GM19397 (cell line): ENCODE measurements at regions not wholly inside any gene's neighbourhood (a gene's known extent, or its start where the extent isn't known, plus 50 kb on each side); places are given as distances from the start of the nearest gene placed in this dataset.
"Not testable (repeated sequence)": the region's sequence is repeated elsewhere in the genome, so short reads cannot be mapped to it uniquely, and the experiment has no call there.

Experiments
- ATAC-seq: cut with Tn5 transposase; IDR thresholded peaks from one replicate; pipeline ENCODE4 v1.9.1; 2021; ENCODE audit warnings: mild to moderate bottlenecking, moderate library complexity; ENCODE audit not compliant: unreplicated experiment

- no peak for ATAC-seq
These were observed 404.8 kb downstream of the EPHA5 start for GRCh38 chr4:65265526-65265925.

DNA sequence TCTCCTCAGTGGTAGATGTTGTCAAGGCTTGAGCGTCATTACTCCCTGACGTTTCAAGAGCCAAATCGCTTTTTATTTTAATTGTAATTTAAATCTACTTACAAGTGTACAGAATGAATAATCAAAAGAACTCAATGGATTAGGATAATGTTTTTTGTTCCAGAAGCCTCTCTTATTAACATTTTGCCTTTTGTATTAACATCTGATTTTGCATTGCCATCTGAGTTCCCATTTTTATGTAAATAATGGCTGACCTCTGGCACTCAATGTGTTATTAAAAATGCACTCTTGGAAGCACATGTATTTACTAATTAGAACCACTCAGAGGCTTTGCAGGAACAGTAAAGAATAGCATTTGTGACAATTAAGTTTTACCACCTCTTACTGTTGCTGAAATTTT is 411.0 kb downstream of the EPHA5 start:
- no peak for ATAC-seq

GRCh38 chr4:65250916-65251315 is 419.4 kb downstream of the EPHA5 start:
- no peak for ATAC-seq

GRCh38 chr4:65249111-65249510 is 421.2 kb downstream of the EPHA5 start:
- ATAC-seq = no peak

DNA sequence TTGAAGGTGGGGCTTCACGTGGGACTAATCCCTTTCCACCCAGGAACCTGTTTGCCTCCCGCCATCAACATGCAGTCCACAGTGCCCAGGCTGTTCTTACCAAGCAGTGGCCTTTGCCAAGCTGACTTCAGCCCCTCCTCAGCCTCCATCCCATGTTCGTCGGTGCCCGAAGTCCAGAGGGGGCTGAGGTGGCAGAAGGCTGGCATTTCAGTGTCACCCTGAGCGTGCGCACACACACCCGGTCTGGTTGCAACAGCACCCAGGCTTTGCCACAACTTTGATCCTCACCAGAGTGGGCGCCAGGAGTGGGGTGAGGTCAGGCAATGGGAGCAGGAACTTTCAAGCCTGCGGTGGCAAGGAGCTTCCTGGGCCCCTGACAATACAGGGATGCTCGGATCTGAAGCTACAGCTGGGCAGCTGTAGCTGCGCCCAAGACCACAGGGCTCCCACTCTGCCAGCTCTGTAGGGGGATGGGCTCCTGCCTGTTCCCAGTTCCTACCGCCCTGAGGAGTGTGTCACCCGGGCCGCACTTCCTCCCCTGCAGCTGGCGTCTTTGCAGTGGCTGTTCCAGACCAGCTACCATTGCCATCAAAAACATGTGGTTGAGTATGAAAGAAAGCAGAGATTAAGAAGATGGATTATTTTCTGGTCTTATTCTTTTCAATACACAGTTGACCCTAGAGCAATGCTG is 428.0 kb downstream of the EPHA5 start:
- ATAC-seq = no peak

- ATAC-seq = no peak
These were observed 428.9 kb downstream of the EPHA5 start for GRCh38 chr4:65241257-65241997.

DNA sequence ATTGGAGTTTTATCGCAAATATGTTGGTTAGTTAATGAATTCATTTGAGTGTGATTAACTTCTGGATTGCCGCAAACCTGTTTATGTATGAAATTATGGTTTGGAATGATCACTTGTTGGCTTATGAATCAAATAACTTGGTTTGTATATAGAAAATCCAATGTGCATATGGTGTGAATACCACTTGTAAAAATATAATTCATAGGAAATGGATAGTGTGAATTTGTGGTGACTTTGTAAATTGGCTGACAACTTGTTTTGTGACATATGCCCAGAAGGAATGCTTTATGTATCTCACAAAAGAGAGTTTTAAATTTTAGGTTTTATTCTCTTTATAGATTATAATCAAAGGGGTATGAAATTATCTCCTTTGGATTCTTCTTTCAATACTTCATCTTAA is 436.2 kb downstream of the EPHA5 start:
- no peak for ATAC-seq

- ATAC-seq = no peak
These were observed 442.7 kb downstream of the EPHA5 start for GRCh38 chr4:65227628-65228027.

GRCh38 chr4:65223601-65224000 is 446.7 kb downstream of the EPHA5 start:
- no peak for ATAC-seq

GRCh38 chr4:65223074-65223473 is 447.2 kb downstream of the EPHA5 start:
- ATAC-seq = not testable (repeated sequence)

DNA sequence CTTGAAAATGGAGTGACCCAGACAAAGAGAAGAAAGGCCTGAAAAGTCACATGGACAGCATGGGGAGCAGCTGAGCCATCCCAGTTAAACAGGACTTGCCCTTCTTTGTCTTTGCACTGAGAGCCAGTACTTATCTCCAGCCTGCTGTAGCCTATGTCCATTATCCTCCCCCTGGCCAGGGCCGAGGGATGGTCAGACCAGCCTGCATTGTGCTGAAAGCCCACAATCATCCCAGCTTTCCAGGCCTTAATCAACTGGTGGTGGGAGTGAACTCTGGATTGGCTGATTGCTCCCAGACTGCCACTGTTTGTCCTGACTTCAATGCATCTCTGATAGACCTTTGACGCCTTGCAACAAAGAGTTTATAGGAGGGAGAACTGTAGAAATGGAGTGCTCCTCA is 453.1 kb downstream of the EPHA5 start:
- no peak for ATAC-seq

DNA sequence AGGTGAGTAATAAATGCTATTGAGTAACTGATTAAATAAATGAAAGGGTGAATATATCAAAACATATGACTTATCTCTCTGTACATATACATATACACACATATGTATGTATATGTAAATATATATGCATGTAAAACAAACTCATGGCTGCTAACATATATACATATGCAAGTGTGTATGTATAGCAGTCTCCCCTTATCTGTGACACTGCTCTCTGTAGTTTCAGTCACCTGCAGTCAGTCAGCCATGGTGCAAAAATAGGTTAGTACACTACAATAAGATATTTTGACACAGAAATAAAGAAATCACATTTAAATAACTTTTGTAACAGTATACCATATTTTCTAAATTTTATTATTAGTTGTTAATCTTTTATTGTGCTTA is 467.4 kb downstream of the EPHA5 start:
- ATAC-seq = no peak

DNA sequence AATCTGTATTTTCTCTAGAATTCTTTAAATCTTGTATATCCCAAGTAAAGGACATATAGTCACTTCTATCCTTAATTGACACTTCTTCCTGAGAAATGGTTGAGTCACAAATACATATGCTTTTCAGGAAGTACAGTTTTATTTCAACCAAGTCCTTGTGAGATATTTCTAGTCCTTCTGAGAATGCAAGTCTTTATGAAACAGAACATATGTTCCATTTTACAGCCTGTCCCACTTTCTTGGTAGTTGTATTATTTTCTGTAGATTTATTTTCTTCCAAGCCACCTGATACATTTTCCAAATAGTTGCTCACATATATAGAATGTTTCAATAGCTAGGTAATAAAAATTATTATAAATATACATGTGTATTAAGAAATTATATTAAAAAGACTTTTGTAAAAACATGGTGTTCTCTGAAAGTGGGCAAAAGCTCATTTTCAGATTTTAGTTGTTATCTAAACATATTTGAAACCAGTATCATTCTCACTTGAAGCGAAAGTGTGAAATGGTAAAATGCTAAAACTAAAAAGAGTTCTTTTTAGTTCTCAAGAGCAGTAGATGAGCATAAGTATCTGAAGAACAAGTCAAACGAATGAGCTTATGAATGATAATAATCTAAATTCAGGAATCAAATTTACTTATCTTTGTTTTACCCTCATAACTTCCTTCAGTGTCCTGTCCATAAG is 468.0 kb downstream of the EPHA5 start:
- ATAC-seq = no peak

DNA sequence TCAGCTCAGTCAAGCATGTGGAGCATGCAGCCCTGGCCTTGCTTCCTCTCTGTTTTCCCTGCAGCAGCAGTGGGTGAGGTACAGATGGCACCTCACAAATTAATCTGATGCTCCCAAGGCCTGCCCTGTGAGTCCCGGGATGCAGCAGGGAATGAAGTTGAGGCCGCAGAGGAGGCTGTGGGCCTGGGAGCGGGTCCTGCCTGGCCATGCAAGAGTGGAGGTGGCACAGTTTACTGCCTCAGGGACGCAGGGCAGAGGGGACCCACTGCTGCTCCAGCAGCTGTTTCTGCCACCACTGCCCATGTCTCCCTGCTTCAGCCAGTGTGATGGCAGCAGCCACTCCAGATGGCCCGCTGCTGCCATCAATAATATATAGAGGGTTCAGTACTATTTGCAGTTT is 474.6 kb downstream of the EPHA5 start:
- no peak for ATAC-seq

- ATAC-seq = no peak
These were observed 475.3 kb downstream of the EPHA5 start for GRCh38 chr4:65195002-65195401.

DNA sequence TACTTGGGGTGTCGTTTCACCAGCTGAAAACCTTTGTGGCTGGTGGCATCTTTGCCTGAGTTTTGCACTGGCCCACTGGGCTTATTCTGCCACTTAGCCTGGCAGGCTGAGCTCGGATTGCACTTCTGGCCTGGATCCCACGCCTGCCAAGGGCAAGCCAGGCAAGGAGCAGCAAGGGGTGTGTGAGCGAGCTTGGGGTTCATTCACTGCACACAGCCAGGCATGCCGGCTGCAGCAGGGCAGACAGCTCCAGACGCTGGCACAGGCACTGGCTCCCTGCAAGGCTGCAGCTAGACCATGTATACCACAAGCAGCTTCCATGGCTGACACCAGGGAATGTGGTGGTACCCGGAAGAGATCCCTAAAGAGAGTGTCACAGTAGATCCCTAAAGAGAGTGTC is 476.3 kb downstream of the EPHA5 start:
- no peak for ATAC-seq

DNA sequence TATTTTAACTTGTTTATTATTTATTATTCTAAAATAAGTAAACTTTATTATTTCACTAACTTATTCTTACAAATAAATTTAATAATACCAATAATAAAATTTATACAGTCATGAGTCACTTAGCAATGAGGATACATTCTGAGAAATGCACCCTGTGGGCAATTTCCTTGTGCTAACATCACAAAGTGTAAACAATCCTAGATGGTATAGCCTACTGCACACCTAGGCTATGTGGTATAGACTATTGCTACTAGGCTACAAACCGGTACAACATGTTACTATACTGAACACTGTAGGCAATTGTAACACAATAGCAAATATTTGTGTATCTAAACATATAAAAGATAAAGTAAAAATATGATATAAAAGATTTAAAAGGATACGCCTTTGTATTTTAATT is 479.5 kb downstream of the EPHA5 start:
- no peak for ATAC-seq

- ATAC-seq = no peak
These were observed 494.7 kb downstream of the EPHA5 start for GRCh38 chr4:65175585-65175984.

DNA sequence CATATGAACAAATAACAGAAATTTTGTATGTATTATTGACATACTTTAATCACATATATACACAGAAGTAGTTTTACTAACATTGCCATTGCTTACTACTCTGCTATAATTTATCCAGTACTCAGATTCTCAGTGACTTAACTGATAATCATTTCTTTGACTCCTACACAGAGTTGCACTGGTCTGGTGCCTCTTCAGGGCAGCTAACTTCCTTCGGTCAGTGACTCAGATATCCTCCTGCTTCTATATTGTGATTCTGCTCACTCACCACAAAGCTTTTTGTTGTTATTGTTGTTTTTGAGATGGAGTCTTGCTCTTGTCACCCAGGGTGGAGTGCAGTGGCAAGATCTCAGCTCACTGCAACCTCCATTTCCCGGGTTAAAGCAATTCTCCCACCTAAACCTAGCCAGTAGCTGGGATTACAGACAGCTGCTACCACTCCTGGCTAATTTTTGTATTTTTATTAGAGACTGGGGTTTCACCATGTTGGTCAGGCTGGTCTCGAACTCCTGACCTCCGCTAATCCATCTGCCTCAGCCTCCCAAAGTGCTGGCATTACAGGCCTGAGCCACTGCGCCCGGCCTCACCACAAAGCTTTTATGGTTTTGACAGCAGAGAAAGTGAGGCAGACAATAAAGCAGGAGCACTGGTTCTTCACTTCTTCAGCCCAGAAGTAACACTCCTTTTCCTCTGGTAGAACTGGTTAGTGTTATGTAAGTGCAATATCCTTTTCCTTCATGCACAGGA is 499.3 kb downstream of the EPHA5 start:
- no peak for ATAC-seq

DNA sequence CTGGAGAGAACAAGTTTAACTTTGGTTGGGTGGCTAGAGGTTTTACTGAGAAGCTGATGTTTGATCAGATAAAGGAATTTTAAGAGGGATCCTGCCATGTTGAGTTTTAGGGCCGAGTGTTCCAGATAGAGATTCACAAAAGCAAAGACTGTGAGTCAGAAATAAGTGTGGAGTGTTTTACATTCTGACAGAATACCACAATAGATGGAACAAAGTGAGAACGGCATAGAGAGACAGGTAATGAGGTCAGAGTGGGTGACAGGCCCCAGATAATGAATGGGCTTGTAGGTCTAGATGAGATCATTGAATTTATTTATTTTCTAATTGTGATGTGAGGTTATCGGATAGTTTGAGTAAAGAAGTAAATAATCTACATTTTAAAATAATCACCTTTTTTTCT is 502.6 kb downstream of the EPHA5 start:
- ATAC-seq = no peak

- ATAC-seq = no peak
These were observed 518.1 kb downstream of the EPHA5 start for GRCh38 chr4:65152205-65152604.
